H9 (cell line): ENCODE measurements at regions not wholly inside any gene's neighbourhood (a gene's known extent, or its start where the extent isn't known, plus 50 kb on each side); places are given as distances from the start of the nearest gene placed in this dataset.

ENCODE experiments used
- DNase-seq: peaks from one replicate; pipeline ENCODE4 v3.0.0-alpha.2; 2017
- H2AFZ ChIP-seq: one replicate; pipeline ENCODE4 v1.6.1; 2013; ENCODE audit warnings: mild to moderate bottlenecking, low read length, control low read depth, moderate library complexity
- H2AK5ac ChIP-seq: 2 replicates; pipeline ENCODE4 v1.6.1; 2013; ENCODE audit warnings: low read length, control low read depth, mixed read lengths; ENCODE audit not compliant: insufficient read length
- H2BK120ac ChIP-seq: one replicate; pipeline ENCODE4 v1.6.1; 2013; ENCODE audit warnings: low read depth, mild to moderate bottlenecking, low read length, control low read depth, inconsistent platforms; ENCODE audit not compliant: poor library complexity, severe bottlenecking
- H2BK12ac ChIP-seq: 2 replicates; pipeline ENCODE4 v1.6.1; 2013; ENCODE audit warnings: low read length, control low read depth, mixed read lengths, low read depth; ENCODE audit not compliant: insufficient read length
- H2BK15ac ChIP-seq: 2 replicates; pipeline ENCODE4 v1.6.1; 2013; ENCODE audit warnings: low read depth, low read length, control low read depth
- H2BK20ac ChIP-seq: one replicate; pipeline ENCODE4 v1.6.1; 2013; ENCODE audit warnings: low read depth, mild to moderate bottlenecking, low read length, control low read depth, inconsistent platforms; ENCODE audit not compliant: poor library complexity, severe bottlenecking
- H2BK5ac ChIP-seq: 2 replicates; pipeline ENCODE4 v1.6.1; 2013; ENCODE audit warnings: low read length, control low read depth, mixed read lengths; ENCODE audit not compliant: insufficient read length
- H3K14ac ChIP-seq: 2 replicates; pipeline ENCODE4 v1.6.1; 2013; ENCODE audit warnings: low read length, control low read depth; ENCODE audit not compliant: insufficient read depth
- H3K18ac ChIP-seq: 2 replicates; pipeline ENCODE4 v1.6.1; 2013; ENCODE audit warnings: low read depth, mild to moderate bottlenecking, mixed read lengths, low read length, control low read depth; ENCODE audit not compliant: insufficient read length
- H3K23ac ChIP-seq: 2 replicates; pipeline ENCODE4 v1.6.1; 2013; ENCODE audit warnings: low read length, control low read depth, mixed read lengths, low read depth; ENCODE audit not compliant: insufficient read length
- H3K23me2 ChIP-seq: 2 replicates; pipeline ENCODE4 v1.6.1; 2013; ENCODE audit warnings: low read depth, mild to moderate bottlenecking, mixed read lengths, low read length, control low read depth; ENCODE audit not compliant: insufficient read length, poor library complexity, severe bottlenecking
- H3K27ac ChIP-seq: 2 replicates; pipeline ENCODE4 v1.5.1; 2013; ENCODE audit warnings: low read length, control low read depth, mixed read lengths, low read depth; ENCODE audit not compliant: insufficient read length
- H3K27me3 ChIP-seq: 2 replicates; pipeline ENCODE4 v1.6.1; 2013; ENCODE audit warnings: low read length, control low read depth, inconsistent platforms; ENCODE audit not compliant: insufficient read depth
- H3K4ac ChIP-seq: 2 replicates; pipeline ENCODE4 v1.6.1; 2013; ENCODE audit warnings: low read depth, mild to moderate bottlenecking, control low read depth, inconsistent platforms, low read length, moderate library complexity
- H3K4me1 ChIP-seq: 2 replicates; pipeline ENCODE4 v1.6.1; 2013; ENCODE audit warnings: low read length, control low read depth, inconsistent platforms; ENCODE audit not compliant: insufficient read depth
- H3K4me2 ChIP-seq: 2 replicates; pipeline ENCODE4 v1.6.1; 2013; ENCODE audit warnings: low read length, control low read depth, mixed read lengths; ENCODE audit not compliant: insufficient read length, insufficient read depth
- H3K56ac ChIP-seq: 2 replicates; pipeline ENCODE4 v1.6.1; 2013; ENCODE audit warnings: low read depth, mild to moderate bottlenecking, mixed read lengths, low read length, control low read depth; ENCODE audit not compliant: insufficient read length
- H3K79me1 ChIP-seq: 2 replicates; pipeline ENCODE4 v1.6.1; 2013; ENCODE audit warnings: low read depth, mild to moderate bottlenecking, moderate library complexity, low read length, control low read depth, inconsistent platforms; ENCODE audit not compliant: insufficient read depth, poor library complexity, severe bottlenecking
- H3K79me2 ChIP-seq: 2 replicates; pipeline ENCODE4 v1.6.1; 2013; ENCODE audit warnings: low read length, control low read depth, inconsistent platforms; ENCODE audit not compliant: insufficient read depth
- H3K9ac ChIP-seq: 2 replicates; pipeline ENCODE4 v1.6.1; 2013; ENCODE audit warnings: low read length, control low read depth, mixed read lengths; ENCODE audit not compliant: insufficient read length; ENCODE audit errors: extremely low read depth
- H3K9me3 ChIP-seq: one replicate; pipeline ENCODE4 v1.6.1; 2013; ENCODE audit warnings: low read depth, low read length, inconsistent platforms; ENCODE audit not compliant: control insufficient read depth
- H3T11ph ChIP-seq: one replicate; pipeline ENCODE4 v1.6.1; 2013; ENCODE audit warnings: mild to moderate bottlenecking, low read length, control low read depth, inconsistent platforms
- H4K20me1 ChIP-seq: one replicate; pipeline ENCODE4 v1.6.1; 2013; ENCODE audit not compliant: control insufficient read depth, insufficient read length, insufficient read depth
- H4K5ac ChIP-seq: 2 replicates; pipeline ENCODE4 v1.6.1; 2013; ENCODE audit warnings: low read depth, mild to moderate bottlenecking, mixed read lengths, low read length, control low read depth; ENCODE audit not compliant: insufficient read length
- H4K8ac ChIP-seq: replicated peaks from 2 replicates; pipeline ENCODE4 v1.6.1; 2013; ENCODE audit warnings: low read length, control low read depth, mixed read lengths, low read depth; ENCODE audit not compliant: insufficient read length
- H4K91ac ChIP-seq: 2 replicates; pipeline ENCODE4 v1.6.1; 2013; ENCODE audit warnings: low read depth, mild to moderate bottlenecking, moderate library complexity, mixed read lengths, low read length, control low read depth; ENCODE audit not compliant: insufficient read length
- H3K27ac Mint-ChIP-seq, 3 experiments: 2 replicates in 2 of 3; 3 replicates in 1 of 3; pipeline ENCODE4 v1.8.0; 2020 to 2021; ENCODE audit warnings: mixed read lengths in 3 of 3, mild to moderate bottlenecking in 1 of 3, moderate library complexity in 1 of 3
- H3K27me3 Mint-ChIP-seq: 2 replicates; pipeline ENCODE4 v1.8.0; 2021; ENCODE audit warnings: low read depth, mild to moderate bottlenecking, moderate library complexity, mixed read lengths
- H3K36me3 Mint-ChIP-seq, 3 experiments: 2 replicates in 2 of 3; 3 replicates in 1 of 3; pipeline ENCODE4 v1.8.0; 2020 to 2021; ENCODE audit warnings: low read depth in 3 of 3, mixed read lengths in 3 of 3; ENCODE audit not compliant: insufficient read depth in 1 of 3
- H3K4me1 Mint-ChIP-seq, 2 experiments: 2 replicates each; pipeline ENCODE4 v1.8.0; 2020; ENCODE audit warnings: mixed read lengths in 2 of 2
- H3K4me3 Mint-ChIP-seq, 2 experiments: 2 replicates in 1 of 2; 3 replicates in 1 of 2; pipeline ENCODE4 v1.8.0; 2020 to 2021; ENCODE audit warnings: mild to moderate bottlenecking in 2 of 2, mixed read lengths in 2 of 2, moderate library complexity in 1 of 2
- H3K9me3 Mint-ChIP-seq, 2 experiments: 2 replicates in 1 of 2; 3 replicates in 1 of 2; pipeline ENCODE4 v1.8.0; 2020; ENCODE audit warnings: mild to moderate bottlenecking in 2 of 2, mixed read lengths in 2 of 2, moderate library complexity in 1 of 2
- WGBS: extraction: QIAGEN DNeasy Blood & Tissue Kit; methylation state at CpG from one replicate; pipeline ENCODE4 v1.1.7; 2013; ENCODE audit warnings: missing lambda C conversion rate, low lambda C conversion rate, mixed read lengths; ENCODE audit not compliant: insufficient read length; ENCODE audit errors: extremely low coverage; 5-methylcytosine and 5-hydroxymethylcytosine counted together
- TF ChIP-seq, protein P1 (sequence below): fragments of 200-600 bp; sonication (generic); conservative IDR thresholded peaks from 3 replicates; pipeline ENCODE4 v1.8.0; 2021; ENCODE audit warnings: antibody characterized with exemption, mild to moderate bottlenecking

DNA sequence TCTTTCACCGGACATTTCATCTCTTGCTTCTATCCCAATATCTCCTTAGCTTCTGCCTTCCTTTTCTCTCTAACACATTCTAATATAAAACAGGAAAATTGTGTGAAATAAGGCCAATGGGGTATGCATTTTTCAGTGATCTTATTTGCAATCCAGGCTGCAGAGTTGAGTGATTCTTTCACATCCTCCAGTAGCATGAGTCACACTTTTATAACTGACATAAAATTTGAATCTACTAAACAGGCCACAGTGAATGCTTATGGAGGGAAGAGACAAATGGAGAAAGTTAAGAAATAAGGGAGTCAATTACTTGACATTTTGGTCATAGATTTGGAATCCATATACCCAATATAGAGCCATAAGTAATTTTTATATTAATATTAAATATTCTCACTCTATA, 1037.0 kb upstream of the SPRY2 start:
- no peak overlapping the region for H3K18ac ChIP-seq
- H2BK20ac ChIP-seq: no peak overlapping the region
- no peaks in the 10 kb centered on the region for H3K27me3 ChIP-seq
- H3K4me3 Mint-ChIP-seq: no peak overlapping the region
- no peak overlapping the region for H3K4ac ChIP-seq
- H2AFZ ChIP-seq: no peak overlapping the region
- H3K14ac ChIP-seq: no peak overlapping the region
- no peak overlapping the region for H3K56ac ChIP-seq
- no peak overlapping the region for H3K27ac ChIP-seq
- no peak overlapping the region for H4K5ac ChIP-seq
- H3K79me2 ChIP-seq: no peaks in the 10 kb centered on the region
- peaks cover 0 to 2% of the 10 kb centered on the region in 2 experiments; a peak in 1 of 5 replicates for H3K9me3 Mint-ChIP-seq
- H2BK120ac ChIP-seq: no peak overlapping the region
- H3T11ph ChIP-seq: no peak overlapping the region
- no peaks in the 10 kb centered on the region for H4K20me1 ChIP-seq
- no peak for DNase-seq
- no peak overlapping the region for H2BK5ac ChIP-seq
- no peak overlapping the region for H2BK12ac ChIP-seq
- TF ChIP-seq, protein P1, sequence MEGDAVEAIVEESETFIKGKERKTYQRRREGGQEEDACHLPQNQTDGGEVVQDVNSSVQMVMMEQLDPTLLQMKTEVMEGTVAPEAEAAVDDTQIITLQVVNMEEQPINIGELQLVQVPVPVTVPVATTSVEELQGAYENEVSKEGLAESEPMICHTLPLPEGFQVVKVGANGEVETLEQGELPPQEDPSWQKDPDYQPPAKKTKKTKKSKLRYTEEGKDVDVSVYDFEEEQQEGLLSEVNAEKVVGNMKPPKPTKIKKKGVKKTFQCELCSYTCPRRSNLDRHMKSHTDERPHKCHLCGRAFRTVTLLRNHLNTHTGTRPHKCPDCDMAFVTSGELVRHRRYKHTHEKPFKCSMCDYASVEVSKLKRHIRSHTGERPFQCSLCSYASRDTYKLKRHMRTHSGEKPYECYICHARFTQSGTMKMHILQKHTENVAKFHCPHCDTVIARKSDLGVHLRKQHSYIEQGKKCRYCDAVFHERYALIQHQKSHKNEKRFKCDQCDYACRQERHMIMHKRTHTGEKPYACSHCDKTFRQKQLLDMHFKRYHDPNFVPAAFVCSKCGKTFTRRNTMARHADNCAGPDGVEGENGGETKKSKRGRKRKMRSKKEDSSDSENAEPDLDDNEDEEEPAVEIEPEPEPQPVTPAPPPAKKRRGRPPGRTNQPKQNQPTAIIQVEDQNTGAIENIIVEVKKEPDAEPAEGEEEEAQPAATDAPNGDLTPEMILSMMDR: no peak
- no peaks in the 10 kb centered on the region for H3K79me1 ChIP-seq
- peaks cover 7 to 8% of the 10 kb centered on the region in 2 experiments for H3K4me1 Mint-ChIP-seq
- no peak overlapping the region for H3K4me2 ChIP-seq
- no peaks in the 10 kb centered on the region for H3K27me3 Mint-ChIP-seq
- H3K23ac ChIP-seq: no peak overlapping the region
- H4K91ac ChIP-seq: no peak overlapping the region
- H3K23me2 ChIP-seq: no peaks in the 10 kb centered on the region
- WGBS: no CpG with 5 or more reads among the region's 1 CpG
- no peak overlapping the region for H3K27ac Mint-ChIP-seq
- no peak overlapping the region for H3K9ac ChIP-seq
- no peak overlapping the region for H4K8ac ChIP-seq
- no peak overlapping the region for H2AK5ac ChIP-seq
- no peak overlapping the region for H2BK15ac ChIP-seq
- H3K36me3 Mint-ChIP-seq: peaks cover 0 to 1% (median 0%) of the 10 kb centered on the region in 3 experiments; a peak in 1 of 7 replicates
- H3K4me1 ChIP-seq: peaks cover 4% of the 10 kb centered on the region; the same call in 1 of the 2 replicates
- no peaks in the 10 kb centered on the region for H3K9me3 ChIP-seq
